Ishikawa (cell line): ENCODE measurements at regions not wholly inside any gene's neighbourhood (a gene's known extent, or its start where the extent isn't known, plus 50 kb on each side); places are given as distances from the start of the nearest gene placed in this dataset.

Experiments
- CEBPB ChIP-seq: IDR thresholded peaks from 2 replicates; pipeline ENCODE4 v1.6.1; 2012
- CREB1 ChIP-seq: IDR thresholded peaks from 2 replicates; pipeline ENCODE4 v1.6.1; 2012; ENCODE audit warnings: low read depth
- EGR1 ChIP-seq: IDR thresholded peaks from 2 replicates; pipeline ENCODE4 v1.6.1; 2012
- EP300 ChIP-seq: IDR thresholded peaks from 2 replicates; pipeline ENCODE4 v1.6.1; 2012; ENCODE audit warnings: borderline replicate concordance
- FOXM1 ChIP-seq: IDR thresholded peaks from 2 replicates; pipeline ENCODE4 v1.6.1; 2012; ENCODE audit warnings: low read depth, borderline replicate concordance
- NFIC ChIP-seq: IDR thresholded peaks from 2 replicates; pipeline ENCODE4 v1.6.1; 2012
- RAD21 ChIP-seq: IDR thresholded peaks from 2 replicates; pipeline ENCODE4 v1.6.1; 2012; ENCODE audit warnings: low read depth
- REST ChIP-seq: IDR thresholded peaks from 2 replicates; pipeline ENCODE4 v1.6.1; 2012; ENCODE audit warnings: low read depth, mild to moderate bottlenecking
- TAF1 ChIP-seq: IDR thresholded peaks from 2 replicates; pipeline ENCODE4 v1.6.1; 2012; ENCODE audit warnings: low read depth, mild to moderate bottlenecking
- TCF12 ChIP-seq: IDR thresholded peaks from 2 replicates; pipeline ENCODE4 v1.6.1; 2012; ENCODE audit warnings: low read depth
- TEAD4 ChIP-seq: IDR thresholded peaks from 2 replicates; pipeline ENCODE4 v1.6.1; 2012
- USF1 ChIP-seq: IDR thresholded peaks from 2 replicates; pipeline ENCODE4 v1.6.1; 2012
- YY1 ChIP-seq: IDR thresholded peaks from 2 replicates; pipeline ENCODE4 v1.6.1; 2012; ENCODE audit warnings: low read depth
- ZBTB7A ChIP-seq: IDR thresholded peaks from 2 replicates; pipeline ENCODE4 v1.6.1; 2012; ENCODE audit warnings: low read depth
- TF ChIP-seq, protein P1 (sequence below): IDR thresholded peaks from 2 replicates; pipeline ENCODE4 v1.6.1; 2012

GRCh38 chr2:41937921-41938708, 109.7 kb upstream of the PKDCC start:
- TF ChIP-seq, protein P1, sequence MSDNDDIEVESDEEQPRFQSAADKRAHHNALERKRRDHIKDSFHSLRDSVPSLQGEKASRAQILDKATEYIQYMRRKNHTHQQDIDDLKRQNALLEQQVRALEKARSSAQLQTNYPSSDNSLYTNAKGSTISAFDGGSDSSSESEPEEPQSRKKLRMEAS, result no peak
- TF ChIP-seq YY1, result no peak

DNA sequence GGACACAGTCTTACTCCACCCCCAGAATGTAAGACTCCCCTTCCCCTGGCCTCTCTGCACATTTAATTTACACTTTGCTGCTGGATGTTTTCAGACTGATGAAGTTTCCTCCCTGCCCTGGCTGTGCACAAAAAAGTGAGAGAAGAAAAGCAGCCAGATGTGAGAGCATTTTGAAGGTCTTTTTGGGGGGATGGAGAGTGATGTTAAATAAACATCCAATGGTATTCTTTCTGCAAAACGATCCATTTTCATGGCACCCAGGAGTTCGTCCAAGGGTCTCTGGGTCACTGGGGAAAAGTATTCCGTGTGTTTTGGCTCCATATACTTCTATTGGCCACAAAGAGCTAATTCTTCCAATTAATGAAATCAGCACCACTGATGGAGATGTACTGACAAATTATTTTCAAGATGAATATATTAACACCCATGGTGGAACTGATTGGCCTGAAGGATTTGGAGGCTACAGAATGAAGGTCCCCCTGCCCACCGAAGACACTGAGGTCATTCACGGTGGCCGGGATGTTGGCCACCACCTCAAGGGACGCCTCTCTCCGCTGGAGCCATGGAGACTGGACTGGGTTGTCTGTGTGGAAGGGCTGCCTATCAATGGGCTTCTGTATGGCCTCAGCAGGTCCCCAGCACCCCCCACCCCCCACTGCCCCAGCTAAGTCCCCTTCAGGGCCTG, 107.6 kb upstream of the PKDCC start:
- TF ChIP-seq USF1 (no peak), TEAD4 (no peak), CEBPB (no peak), TAF1 (no peak), RAD21 (no peak), NFIC (no peak), CREB1 (no peak), YY1 (no peak), EGR1 (no peak), EP300 (no peak), TCF12 (no peak), FOXM1 (no peak), ZBTB7A (no peak), REST (no peak)
- TF ChIP-seq, protein P1, result no peak

DNA sequence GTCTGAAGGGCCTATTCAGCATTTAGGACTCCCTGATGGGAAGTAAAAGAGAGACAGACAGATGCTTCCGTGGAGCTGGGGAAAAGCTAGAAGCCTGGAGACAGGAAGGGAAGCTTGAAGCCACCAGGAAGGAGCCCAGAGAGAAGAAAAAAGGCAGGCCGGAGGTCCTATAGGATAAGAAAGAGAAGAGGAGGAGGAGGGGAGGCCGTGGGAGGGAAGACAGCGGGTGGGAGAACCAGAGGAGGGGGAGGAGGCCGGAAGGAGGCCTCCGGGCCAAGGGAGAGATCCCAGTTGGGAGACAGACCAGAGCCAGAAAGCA, 107.1 kb upstream of the PKDCC start:
- TF ChIP-seq ZBTB7A, result no peak
- TF ChIP-seq EGR1, result no peak
- no peak for TF ChIP-seq REST
- TF ChIP-seq TAF1, result no peak
- no peak for TF ChIP-seq EP300
- TF ChIP-seq TCF12, result no peak
- no peak for TF ChIP-seq TEAD4
- no peak for TF ChIP-seq FOXM1
- no peak for TF ChIP-seq RAD21
- TF ChIP-seq, protein P1, result no peak
- TF ChIP-seq USF1, result no peak
- no peak for TF ChIP-seq NFIC
- TF ChIP-seq CEBPB, result no peak
- TF ChIP-seq YY1, result no peak
- no peak for TF ChIP-seq CREB1

GRCh38 chr2:41941831-41942230, 106.0 kb upstream of the PKDCC start:
- TF ChIP-seq ZBTB7A (no peak), TAF1 (no peak), EP300 (no peak), TCF12 (no peak)
- TF ChIP-seq, protein P1, result no peak

DNA sequence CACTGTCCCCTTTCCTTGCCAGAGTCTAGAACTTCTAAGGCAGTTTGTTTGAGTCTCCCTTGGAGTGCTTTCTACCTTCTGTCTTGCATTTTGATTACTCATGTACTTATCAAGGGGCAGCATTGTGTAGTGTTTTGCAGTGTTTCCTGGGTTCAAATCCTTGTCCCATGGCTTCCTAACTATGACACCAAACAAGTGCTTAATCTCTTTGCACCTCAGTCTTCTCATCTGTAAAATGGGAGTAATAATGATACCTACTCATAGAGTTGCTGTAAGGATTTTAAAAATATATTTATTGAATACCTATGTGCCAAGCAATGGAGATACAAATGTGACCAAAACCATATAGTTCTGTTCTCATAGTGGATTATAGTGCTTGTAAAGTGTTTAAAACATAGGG, 105.5 kb upstream of the PKDCC start:
- TF ChIP-seq TAF1 (no peak), RAD21 (no peak), CEBPB (no peak), USF1 (no peak), REST (no peak), EP300 (no peak), TCF12 (no peak), TEAD4 (no peak), CREB1 (no peak), NFIC (no peak), YY1 (no peak), FOXM1 (no peak), EGR1 (no peak), ZBTB7A (no peak)
- TF ChIP-seq, protein P1, result no peak
